Endometrium (tissue), 2 donors: ENCODE measurements at regions not wholly inside any gene's neighbourhood (a gene's known extent, or its start where the extent isn't known, plus 50 kb on each side); places are given as distances from the start of the nearest gene placed in this dataset.

Source experiments
- FAIRE-seq: peaks from 2 replicates; lab custom pipeline; 2012; peaks lifted over from hg19 to GRCh38; lab: Jason Lieb, UNC
- donor health status: control.
- donor health status: control.

DNA sequence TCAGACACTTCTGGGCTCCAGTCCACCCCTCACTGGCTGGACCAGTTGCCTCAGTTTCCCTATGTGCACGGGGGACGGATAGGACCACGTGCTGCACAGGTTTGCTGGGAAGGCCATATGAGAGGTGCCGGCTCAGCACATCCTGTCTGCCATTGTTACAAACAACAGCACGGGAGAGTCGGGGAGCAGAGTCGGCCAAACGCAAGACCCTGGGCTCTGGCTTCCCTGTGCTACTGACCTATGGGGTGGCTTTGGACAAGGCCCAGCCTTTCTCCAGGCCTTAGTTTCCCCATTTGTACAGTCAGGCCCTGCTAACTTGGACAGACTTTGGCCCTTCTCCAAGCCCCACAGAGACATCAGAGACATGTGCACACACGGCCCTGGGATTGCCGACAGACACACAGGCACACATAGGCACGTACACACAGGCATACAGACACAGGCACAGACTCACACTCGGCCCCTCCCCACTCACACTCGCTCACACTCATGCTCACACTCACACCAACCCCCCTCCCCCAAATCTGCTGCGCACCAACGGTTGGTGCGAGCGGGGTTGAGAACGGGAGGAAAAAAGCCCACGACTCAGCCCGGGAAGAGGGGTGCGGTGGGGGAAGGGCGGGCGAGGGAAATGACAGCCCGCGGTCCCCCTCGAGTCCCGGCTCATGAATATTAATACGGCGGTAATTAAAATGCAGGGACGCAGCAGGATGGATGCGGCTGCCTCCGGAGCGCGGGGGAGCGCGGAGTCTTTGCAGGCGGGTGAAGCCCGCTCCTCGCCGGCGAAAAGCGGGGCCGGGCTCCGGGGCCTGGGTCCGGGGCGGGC is 133.0 kb downstream of the C9orf50 start:
- no peak for FAIRE-seq

GRCh38 chr9:129486756-129487657 is 133.9 kb downstream of the C9orf50 start:
- no peak for FAIRE-seq

DNA sequence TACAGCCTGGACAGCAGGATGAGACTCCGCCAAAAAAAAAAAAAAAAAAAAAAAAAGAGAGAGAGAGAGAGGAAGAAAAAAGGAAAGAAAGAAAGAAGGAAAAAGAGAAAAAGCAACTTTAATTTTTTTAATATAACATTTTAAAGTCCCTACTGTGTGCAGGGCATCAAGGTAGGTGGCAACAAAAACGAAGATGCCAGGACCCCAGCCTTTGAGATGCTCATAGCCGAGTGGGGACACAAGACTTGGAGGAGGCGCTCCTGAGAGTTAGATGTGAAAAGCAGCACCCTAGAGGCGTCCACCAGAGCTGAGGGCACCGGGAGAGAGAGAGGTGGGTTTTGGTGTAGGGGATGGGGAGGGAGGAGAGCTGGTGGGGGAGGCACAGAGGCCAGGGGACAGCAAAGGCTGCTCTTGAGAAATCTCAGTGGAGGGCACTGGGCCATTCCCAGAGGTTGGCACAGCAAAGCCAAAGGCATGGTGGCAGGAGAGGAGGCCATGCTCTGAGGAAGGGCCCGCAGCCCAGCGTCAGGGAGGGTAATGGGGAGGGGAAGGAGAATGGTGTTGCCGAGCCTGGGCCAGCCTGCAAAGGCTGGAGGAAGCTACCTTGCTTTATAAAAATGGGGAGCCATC is 135.6 kb downstream of the C9orf50 start:
- no peak for FAIRE-seq

DNA sequence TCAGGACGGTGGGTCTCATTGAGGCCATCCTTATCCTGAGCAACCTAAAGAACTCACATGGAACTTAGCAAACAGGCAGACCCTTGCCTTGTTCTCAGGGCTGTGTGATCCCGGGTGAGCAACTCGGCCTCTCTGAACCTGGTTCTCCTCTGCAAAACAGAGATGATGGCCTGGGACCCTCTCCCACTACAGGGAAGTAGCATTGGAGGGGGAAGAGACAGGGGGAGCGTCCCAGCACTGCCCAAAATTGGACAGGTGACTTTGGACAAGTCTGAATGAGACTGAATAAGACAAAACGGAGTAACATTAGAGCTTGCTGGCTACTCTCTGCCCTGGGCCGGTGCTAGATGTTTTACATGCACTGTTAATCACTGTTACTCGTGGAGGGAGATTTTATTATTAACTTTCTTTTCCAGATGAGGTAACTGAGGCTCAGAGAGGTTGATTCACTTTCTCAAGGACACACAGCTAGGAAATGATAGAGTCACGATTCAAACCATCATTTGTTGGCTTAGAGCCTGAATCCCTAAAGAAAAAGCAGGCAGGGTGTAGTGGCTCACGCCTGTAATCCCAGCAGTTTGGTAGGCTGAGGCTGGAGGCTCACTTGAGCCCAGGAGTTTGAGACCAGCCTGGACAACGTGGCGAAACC is 136.4 kb downstream of the C9orf50 start:
- FAIRE-seq = no peak

DNA sequence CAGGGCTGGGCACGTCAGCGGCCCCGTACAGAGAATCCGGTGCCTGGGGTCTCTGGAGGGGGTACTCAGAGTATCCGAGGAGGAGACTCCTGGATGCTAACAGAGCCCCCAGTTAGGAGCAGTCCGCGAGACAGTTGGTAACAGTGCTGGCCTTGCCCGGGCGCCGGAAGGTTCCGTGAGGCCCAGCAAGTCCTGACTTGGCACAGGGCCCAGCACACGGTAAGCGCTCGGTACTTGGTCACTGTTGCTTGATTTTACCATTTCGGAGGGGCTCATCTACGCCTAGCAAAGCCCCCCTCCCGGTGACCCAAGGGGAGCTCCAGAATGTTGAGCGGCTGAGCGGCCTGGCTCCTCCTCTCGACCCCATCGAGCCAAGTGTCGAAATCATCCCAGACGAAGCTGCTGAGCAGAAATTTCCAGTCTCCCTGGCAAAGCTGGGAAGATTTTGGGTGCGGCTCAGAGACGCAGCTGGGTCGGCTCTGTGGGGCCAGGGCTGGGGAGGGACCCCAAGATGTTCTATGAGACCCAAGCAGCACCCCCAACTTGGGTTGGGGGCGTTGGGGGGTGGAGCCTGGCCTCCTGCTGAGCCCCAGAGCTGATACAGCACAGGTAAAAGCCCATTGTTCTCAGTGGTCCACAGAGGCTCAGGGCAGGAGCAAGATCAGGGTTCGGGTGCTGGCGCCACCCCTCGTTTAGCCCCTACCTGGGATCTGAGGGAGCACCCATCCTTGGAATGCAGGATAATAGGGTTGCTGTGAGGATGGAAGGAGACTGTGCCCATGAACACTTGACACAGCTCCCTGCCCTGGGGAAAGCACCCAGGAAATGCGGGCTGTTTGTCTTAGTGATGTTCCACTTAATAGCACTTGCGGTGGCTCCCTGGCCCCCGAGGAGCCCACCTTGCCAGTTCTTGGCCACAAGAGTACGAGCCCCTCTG is 137.2 kb downstream of the C9orf50 start:
- FAIRE-seq = no peak

- FAIRE-seq = no peak
These were observed 138.1 kb downstream of the C9orf50 start for GRCh38 chr9:129482521-129483414.

DNA sequence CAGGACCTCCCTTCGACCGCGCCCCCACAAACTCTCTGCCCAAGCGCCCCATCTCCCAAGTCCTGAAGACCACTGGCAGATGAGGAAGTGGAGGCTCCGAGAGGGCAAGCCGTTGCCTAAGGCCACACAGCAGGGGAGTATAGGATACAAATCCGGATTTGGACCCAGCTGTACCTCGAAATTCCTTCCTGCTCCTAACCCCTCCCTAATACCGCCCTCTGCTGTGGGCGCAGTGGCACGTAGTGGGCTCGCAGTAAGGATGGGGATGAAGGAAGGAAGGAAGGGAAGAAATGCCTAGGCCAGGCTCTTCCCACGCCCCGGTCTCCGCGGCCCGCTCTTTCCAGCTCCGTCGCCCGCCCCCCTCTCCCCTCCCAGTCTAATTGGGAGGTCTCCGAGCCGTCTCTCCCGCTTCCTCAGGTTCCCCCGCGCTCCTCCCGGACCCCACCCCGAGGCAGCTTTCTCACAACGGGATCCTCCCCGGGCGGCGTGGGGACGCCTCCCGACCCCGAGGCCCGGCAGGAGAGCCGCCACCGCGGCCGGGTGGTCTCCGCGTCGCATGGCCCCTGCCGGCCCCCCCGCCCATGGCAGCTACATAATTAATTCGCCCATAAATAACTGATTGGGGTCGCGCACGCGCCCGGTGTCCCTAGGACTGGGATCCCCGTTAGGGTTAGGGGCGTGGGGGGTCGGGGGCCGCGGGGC is 138.9 kb downstream of the C9orf50 start:
- no peak for FAIRE-seq

DNA sequence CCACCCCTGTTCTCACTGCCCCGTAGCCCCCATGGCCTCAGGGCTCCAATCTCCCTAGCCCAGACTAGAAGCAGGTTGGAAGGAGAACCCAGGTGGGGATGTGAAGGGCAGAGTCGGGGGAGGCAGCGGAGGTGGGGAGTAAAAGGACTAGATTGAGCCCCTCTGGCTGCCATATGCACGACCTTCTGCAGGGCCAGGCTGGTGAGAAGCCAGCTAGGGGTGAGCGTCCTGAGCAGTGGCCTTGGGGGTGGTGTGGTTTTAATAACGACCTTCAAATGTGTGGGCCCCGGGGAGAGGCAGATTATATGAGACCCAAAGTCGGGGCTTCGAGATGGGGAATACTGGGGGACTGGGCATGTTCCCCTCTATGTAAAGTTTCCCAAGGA is 139.5 kb downstream of the C9orf50 start:
- FAIRE-seq = no peak

- no peak for FAIRE-seq
These were observed 140.2 kb downstream of the C9orf50 start for GRCh38 chr9:129480745-129481144.

DNA sequence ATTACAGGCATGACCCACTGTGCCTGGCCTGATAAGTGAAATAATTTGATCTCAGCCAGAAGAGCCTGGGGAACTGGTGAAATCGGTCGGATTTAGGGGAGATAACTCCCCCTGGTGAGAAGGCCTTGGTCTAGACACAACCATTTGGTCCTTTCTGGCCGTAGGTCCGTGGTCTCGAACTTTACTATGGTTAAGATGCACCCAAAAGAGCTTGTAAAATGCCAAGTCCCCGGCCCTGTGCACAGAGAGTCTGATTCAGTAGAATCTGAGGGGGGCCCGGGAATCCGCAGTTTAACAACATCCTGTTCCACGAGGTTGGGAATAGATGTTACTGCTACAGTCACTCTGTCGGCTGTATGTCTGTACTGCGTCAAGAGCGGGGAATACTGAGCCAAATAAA is 140.7 kb downstream of the C9orf50 start:
- FAIRE-seq = no peak

DNA sequence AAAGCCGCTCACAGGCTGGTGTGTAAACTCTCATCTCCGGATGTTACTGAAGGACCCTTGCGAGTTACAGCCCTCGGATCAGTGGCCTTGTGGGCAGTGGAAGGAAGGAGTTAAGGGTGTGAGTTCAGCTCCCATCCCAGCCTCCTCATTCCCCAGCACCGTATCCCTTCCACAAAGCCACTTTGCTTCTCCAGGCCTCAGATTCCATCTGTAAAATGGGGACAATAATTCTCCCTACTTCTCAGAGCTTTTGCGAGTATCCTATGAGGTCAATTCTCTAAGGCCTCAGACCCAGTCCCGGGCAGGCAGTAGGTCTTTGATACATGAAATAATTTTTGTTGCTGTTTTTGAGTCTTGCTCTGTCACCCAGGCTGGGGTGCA is 141.3 kb downstream of the C9orf50 start:
- no peak for FAIRE-seq

GRCh38 chr9:129478961-129479630 is 141.8 kb downstream of the C9orf50 start:
- FAIRE-seq = no peak

DNA sequence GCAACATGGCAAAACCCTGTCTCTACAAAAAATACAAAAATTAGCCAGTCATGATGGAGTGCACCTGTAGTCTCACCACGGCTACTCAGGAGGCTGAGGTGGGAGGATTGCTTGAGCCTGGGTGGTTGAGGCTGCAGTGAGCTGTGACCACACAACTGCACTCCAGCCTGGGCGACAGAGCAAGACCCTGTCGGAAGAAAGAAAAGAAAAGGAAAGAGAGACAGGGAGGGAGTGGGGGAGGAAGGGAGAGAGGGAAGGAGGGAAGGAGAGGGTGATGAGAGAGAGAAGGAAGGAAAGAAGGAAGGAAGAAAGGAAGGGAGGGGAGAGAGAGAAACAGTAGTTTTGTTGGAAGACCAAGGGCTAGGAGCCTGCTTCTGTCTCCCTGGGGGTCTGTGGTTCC is 142.4 kb downstream of the C9orf50 start:
- no peak for FAIRE-seq

DNA sequence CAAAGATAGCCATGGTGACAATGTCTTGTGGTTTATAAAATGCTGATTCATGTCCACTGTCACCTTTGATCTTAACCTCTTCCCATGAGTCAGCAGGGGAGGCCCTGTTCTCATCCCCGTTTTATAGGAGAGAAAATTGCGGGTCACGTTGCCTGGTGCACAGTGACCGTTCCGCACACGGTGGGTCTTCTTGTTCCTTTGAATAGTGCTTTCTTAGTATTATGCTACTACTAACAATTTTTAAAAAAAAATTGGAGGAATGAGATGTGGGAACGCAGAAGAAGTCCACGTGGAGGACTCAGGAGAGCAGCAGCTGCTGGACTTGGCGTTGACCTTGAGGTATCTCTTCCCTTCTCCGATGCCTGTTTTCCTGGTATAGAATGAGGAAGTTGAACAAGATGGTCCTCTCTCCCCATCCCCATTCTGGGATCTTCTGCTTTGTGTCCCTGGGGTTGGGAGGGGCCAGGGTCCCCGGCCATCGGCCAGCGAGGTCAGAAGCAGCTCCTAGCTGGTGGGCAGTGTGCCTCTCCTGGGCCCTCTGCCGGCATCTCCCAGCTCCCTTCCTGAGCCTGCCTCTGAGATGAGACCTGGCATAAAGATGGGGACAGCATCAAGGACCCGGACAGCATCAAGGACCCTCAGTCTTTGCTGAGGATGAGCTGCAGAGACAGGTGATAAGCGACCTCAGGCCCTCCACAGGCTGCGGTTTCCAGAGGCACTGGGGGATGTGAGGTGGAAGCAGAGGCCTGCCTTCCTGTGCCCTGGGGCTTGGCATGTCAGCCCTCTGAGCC is 143.9 kb downstream of the C9orf50 start:
- FAIRE-seq = no peak

GRCh38 chr9:129474740-129475404 is 146.0 kb downstream of the C9orf50 start:
- FAIRE-seq = no peak

GRCh38 chr9:129473523-129474244 is 147.2 kb downstream of the C9orf50 start:
- no peak for FAIRE-seq

- no peak for FAIRE-seq
These were observed 148.2 kb downstream of the C9orf50 start for GRCh38 chr9:129472651-129473102.
